ENCODE measurements at regions not wholly inside any gene's neighbourhood (a gene's known extent, or its start where the extent isn't known, plus 50 kb on each side); places are given as distances from the start of the nearest gene placed in this dataset.

GRCh38 chr18:23380817-23381216 lies 72.3 kb upstream of the RIOK3 start:
- TF ChIP-seq EP300 (IDR thresholded peaks at IDR 0.05), result no peak
- TF ChIP-seq, protein P1, sequence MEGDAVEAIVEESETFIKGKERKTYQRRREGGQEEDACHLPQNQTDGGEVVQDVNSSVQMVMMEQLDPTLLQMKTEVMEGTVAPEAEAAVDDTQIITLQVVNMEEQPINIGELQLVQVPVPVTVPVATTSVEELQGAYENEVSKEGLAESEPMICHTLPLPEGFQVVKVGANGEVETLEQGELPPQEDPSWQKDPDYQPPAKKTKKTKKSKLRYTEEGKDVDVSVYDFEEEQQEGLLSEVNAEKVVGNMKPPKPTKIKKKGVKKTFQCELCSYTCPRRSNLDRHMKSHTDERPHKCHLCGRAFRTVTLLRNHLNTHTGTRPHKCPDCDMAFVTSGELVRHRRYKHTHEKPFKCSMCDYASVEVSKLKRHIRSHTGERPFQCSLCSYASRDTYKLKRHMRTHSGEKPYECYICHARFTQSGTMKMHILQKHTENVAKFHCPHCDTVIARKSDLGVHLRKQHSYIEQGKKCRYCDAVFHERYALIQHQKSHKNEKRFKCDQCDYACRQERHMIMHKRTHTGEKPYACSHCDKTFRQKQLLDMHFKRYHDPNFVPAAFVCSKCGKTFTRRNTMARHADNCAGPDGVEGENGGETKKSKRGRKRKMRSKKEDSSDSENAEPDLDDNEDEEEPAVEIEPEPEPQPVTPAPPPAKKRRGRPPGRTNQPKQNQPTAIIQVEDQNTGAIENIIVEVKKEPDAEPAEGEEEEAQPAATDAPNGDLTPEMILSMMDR (IDR thresholded peaks at IDR 0.05), result no peak
